ENCODE measurements at regions not wholly inside any gene's neighbourhood (a gene's known extent, or its start where the extent isn't known, plus 50 kb on each side); places are given as distances from the start of the nearest gene placed in this dataset.

DNA sequence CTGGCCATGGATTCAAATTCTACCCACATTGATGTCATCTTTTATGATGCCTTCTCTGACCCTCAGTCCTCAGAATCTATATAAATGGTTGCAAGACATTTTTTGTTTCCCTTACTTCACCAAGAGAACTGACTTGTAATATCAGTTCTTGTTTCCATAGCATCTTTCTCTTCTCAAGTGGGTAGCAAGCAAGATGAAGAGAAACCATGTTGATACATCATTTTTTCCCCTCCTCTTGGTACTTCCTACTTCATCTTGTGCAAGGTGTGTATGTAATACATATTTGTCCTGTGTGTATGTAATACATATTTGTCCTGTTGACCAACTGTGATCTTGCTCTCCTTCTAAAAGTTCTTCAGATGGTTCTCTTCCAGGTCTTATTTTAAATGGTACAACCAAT, 348.6 kb downstream of the PTEN start:
- no peak for DNase-seq

DNA sequence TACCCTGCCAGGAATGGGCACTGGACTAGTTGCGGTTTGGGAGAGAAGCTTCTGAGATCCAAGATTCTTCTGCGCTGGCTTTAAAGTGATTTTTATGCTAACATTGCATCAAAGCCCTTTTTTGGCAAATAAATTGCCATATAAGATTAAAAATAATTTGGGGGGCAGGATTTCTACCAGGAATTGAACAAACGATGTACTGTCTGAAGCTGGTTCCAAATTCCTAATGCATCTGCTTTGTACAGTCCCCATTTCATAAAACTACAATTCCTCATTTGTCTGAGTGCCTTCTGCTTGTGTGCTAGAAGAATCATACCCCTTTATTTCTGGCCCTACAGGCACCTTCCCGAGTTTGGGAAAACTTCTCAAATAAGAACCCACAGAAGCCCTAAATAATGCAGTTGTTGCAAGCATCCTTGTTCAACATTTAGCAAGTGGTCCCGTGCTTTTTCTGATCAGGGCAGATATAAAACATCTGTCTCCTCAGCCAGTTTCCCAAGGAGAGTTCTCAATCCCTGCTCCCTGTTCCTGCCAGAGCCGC, 349.7 kb downstream of the PTEN start:
- no peak for DNase-seq

DNA sequence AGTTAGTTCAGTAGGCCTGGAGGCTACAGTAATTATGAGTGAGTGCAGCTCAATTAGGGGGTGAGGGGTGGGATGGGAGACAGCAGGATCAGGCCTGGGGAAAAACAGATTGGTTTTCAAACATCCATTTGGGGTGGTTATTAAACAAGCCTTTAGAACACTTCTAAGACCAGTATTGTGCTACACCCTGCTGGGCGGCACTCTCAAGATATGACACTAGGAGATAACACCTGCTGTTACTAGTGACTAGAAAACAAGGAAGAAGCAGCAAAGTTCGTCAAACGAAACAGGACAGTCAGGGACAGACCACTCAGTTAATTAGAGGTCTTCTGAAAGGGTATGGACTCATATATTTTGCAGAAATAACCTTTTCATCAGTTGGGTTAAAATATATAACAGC, 353.6 kb downstream of the PTEN start:
- DNase-seq: no peak

DNA sequence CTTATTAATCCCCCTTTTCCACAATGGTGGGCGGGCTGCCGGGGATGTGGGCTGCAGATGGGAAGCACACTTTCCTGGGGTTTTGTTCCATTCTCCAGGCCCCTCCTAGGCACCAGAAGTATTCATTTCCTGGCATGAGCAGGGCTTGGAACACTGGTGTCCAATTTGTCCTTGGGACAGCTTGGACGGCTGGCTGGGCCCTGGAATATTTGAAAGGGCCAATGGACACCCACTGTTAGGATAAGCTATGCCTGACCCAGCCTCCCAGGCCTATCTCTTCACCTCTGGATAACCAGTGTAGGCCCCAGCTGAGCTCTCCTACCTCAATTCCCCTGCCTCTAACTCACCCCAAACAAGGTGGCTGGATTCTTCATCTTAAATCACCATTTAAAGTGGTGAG, 354.9 kb downstream of the PTEN start:
- no peak for DNase-seq

DNA sequence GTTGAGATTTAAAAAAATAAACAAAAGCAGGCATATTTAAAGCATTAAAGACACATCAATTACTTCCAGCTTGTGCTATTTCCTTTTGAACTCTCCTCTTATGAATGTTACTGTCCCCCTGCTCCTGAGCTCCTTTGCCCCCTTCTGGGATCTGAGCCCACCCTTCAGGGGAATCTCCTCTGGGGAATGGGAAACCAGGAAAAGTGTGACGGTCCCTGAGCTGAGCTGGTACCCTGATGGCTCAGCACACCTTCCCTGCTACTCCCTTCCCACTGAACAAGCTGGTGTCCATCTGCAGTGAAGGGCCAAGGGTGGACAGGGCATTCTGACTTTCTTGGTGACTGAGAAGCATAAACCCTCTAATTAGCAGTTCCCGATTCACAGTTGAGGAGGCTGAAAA, 356.3 kb downstream of the PTEN start:
- no peak for DNase-seq

DNA sequence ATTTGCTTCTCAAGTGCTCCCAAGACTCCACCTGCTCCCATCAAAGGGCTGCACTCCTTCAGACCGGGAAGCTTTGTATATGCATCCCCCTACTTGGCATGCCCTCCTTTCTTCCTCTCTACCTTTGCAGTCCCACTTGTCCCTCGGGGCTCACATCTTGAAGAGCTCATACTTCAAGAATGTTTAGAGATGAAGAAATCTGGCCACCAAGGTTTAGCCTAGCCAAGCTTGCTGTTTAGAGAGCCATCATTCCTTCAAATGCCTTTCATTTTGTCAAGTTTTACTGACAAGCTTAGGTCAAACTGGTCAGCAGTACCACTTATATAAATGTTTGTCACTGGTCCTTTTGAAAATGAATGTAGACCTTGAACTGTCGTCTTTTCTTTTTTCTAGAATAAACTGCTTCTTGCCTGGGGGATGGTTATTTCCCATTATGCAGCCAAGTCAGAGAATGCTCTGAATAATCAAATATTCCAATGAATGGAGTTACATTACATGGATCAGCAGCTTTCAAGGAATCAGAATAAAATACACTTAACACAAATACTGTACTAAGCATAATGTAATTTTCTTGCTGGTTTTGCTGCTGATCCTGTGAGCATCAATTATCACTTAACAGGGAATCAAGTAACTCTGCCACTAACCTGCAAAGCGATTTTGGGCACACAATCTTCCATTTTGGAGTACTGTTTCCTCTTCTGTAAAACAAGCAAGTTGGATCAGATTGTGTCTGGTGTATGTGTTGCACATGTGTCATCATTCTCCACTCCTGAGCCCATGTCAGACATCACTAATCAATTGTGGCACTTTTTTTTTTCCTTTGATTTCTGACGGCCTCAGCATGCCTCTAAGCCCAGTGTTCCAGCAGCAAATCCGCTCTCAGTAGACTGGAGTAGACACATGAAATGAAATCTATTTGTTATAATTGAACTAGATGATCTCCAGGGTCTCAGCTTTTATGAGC, 357.9 kb downstream of the PTEN start:
- no peak for DNase-seq

DNA sequence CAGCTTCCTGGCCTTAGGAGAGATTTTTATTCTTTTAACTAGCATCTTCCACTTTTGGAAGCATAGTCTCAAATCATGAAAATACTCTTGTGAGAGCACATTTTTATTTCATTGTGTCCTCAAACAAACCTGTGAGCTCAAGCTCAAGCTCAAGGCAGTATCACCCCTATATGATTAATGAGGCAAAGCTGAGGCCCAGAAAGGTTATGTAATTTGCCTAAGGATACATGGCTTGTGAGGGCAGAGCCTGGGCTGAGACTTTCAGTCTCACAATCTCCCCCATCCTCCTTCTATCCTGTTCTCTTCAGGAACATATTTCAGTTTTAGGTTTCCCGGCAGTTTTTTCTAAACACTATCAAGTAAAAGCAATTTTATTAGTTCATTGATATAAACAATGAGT, 359.5 kb downstream of the PTEN start:
- DNase-seq: no peak

All from KG1 (cell line).